HG03521 (cell line): ENCODE measurements at regions not wholly inside any gene's neighbourhood (a gene's known extent, or its start where the extent isn't known, plus 50 kb on each side); places are given as distances from the start of the nearest gene placed in this dataset.
A peak's percentile ranks its signal among the peaks of the same experiment; 100 is the strongest.

Experiments
- ATAC-seq: cut with Tn5 transposase; IDR thresholded peaks from one replicate; pipeline ENCODE4 v1.9.1; 2021; ENCODE audit warnings: mild to moderate bottlenecking, moderate library complexity; ENCODE audit not compliant: unreplicated experiment

GRCh38 chr6:44701637-44702101 lies 314.2 kb downstream of the CDC5L start:
- no peak for ATAC-seq

GRCh38 chr6:44702292-44702691 lies 314.8 kb downstream of the CDC5L start:
- no peak for ATAC-seq

GRCh38 chr6:44704240-44705150 lies 317.0 kb downstream of the CDC5L start:
- peak; percentile 57 for ATAC-seq

- ATAC-seq = no peak
Observed at GRCh38 chr6:44705596-44705995, 318.1 kb downstream of the CDC5L start.

GRCh38 chr6:44706011-44706410 lies 318.5 kb downstream of the CDC5L start:
- ATAC-seq = no peak

DNA sequence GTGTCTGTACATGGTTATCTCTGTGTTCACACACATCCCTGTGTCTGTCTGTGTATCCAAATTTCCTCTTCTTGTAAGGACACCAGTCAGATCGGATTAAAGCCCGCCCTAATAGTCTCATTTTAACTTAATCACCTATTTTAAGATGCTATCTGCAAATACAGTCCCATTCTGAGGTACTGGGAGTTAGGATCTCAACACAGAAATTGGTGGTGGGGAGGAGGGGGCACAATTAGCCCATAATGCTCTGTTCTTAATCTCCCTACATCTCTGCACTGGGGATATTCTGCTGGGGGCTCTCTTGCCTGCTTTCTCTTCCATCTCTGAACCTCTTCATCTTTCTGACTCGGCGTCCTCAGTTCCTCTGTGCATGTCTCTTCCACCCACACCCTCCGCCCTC lies 320.7 kb downstream of the CDC5L start:
- ATAC-seq = no peak

GRCh38 chr6:44712353-44713111 lies 325.0 kb downstream of the CDC5L start:
- no peak for ATAC-seq

GRCh38 chr6:44715188-44715587 lies 327.7 kb downstream of the CDC5L start:
- ATAC-seq = no peak

DNA sequence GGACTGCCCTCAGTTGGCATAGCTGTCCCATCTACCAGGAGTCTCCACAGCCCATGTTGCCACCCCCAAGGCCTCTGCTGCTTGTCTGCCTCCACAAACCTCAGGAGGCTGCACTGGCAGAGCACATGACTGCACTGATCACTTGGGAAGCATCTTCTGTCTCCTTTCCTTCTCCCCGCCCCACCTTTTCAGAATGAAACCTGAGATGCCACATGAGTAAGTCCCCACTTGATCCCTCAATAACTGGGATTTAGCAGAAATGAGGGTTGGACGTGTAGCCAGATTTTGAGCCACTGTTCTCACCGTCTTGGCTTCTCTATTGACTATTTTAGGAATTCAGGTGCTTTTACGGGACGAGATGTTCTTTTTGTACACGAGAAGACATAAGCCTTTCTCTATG lies 328.4 kb downstream of the CDC5L start:
- ATAC-seq = no peak

- no peak for ATAC-seq
Observed at GRCh38 chr6:44717431-44717830, 329.9 kb downstream of the CDC5L start.

DNA sequence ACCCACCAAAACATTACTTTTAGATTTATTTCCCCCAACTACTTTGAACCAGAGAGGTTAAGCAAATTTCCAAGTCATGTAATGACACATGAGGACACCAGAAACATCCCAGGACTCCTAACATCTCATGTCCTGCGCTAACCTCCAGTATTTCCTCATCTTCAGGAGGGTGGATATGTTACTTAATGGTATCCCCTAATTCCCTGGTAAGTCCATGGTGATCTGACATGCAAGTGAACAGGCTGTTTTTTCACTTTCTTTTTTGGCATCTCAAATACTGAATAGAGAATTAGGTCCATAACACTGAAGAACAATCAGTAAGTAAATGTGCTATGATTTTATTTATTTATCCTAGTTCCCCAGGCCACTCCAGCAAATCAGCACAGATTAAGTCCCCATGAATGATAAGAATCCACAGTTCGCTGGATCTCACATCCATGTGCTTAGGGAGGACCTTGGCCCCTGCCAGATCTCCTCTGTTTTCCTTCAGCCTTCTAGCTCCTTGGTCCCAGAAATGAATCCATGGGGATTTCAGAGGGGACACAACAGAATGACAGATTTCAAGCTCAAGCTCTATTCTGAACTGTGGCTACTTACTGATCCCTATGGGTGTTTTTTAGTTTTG lies 334.6 kb downstream of the CDC5L start:
- no peak for ATAC-seq

GRCh38 chr6:44722736-44723135 lies 335.2 kb downstream of the CDC5L start:
- no peak for ATAC-seq

DNA sequence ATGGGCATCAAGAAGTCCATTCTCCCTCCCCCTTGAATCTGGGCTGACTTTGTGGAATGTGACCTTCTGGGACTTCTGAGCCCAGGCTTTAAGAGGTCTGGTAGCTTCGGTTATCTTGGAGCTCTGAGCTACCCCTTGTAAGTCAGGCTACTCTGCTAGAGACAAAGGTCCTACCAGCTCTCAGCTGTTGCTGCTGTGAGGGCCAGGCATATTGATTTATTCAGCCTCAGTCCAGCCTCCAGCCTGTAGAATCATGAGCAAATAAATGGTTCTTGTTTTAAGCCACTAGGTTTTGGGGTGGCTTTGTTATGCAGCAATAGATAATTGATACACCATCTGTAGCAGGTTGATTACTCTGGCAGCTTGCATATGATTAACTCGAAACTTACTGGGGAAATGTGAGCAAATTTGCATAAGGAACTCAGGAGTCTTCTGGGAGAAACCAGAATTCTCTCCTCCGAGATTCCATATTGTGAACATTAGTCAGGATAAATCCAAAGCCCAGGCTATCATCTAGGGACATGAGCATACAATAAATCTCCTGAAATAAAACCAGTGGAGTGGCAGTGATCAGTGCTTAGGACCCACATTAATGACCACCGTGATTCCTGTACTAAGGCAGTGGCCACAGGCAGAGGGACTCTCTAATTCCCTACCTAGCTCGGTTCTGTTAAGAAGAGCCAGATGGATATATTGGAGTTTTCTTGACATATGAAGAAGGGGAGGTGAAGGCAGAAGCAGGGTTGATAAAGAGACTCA lies 336.1 kb downstream of the CDC5L start:
- ATAC-seq = no peak

DNA sequence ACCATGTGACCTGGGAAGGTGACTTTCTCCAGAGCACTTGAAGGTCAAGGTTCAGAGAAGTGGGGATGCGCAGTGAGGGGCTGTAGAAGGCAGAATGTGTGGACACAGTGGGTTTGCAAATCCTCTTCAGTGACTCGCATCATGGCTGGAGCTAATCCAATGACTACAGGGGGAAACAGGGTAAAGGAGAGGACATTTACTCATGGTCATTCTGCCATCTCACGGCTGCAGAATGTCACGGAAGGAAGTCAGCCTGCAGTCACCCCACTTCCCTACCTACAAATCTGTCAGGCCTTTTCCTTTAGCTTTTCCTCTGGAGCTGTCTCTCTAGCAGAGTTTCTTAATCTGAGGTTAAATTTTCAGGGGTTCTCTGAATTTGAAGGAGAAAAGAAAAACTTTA lies 337.6 kb downstream of the CDC5L start:
- no peak for ATAC-seq

DNA sequence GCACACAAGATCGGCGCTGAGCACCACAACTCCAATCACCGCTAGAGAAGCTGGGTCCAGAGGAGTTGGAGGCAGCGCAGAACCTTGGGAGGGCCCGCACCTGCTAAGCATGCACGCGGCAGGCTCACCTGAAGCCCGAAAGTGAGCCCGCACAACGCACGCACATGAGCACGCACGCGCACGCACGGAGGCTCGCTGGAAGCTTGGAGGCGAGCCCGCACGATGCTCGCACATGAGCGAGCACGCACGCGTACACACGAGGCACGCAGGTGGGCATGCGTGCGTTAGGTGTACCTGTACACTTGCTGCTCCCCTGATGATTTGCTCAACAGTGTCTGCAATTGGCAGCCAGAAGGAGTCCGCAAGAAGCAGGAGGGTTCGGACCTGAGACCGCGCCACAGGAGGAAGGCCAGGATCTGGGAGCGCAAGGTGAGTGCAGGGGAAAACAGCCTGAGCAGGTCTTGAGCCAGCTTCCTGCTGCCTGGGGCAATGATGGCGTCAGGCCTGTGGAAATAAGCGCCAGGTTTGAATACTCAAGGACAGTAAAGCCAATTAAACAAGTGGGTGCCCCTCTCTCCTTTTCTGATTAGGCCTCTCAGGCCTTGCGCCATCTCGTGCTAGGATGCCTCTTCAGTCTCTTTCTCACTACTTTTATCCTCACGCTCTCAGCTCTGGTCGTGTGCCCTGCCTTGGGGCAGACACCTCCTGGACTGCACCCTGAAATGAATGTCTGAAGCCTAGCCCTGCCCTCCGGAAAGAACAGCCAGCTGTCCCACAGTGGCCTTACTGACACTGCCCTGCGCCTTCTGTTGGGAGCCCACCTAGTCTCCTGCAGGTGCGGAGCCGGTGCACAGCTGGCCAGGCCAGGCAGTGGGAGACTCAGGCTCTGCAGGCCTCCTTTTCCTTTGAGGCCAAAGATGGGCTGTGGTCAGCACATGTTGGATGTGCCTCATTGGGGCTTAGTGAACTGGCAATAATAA lies 340.4 kb downstream of the CDC5L start:
- no peak for ATAC-seq

- ATAC-seq = no peak
Observed at GRCh38 chr6:44730771-44731391, 343.4 kb downstream of the CDC5L start.

DNA sequence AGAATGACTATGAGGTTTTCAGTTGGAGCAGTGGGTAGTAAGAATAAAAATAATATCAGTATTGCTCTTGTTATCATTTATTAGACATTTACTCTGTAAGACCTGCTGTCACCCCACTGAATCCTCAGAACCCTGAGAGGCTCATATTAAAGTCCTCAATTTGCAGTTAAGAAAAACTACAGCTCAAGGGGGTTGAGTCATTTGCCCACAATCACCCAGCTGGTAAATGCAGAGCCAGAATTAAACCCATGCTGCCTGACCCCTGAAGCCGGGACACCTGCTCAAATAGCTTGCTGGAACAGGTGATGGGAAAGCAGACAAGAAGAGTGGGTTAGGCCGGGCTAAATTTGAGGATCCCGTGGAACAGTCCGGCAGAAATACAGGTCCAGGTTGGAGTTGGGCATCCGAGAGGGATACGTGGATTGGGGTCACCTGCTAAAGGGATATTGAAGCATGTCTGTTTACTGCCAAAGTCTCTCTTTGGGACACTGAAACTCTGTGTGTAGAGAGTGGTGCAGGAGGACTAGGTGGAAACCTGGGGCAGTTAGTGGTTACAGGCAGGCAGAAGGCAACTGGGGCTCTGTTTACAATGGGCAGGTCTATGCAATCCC lies 344.1 kb downstream of the CDC5L start:
- no peak for ATAC-seq

DNA sequence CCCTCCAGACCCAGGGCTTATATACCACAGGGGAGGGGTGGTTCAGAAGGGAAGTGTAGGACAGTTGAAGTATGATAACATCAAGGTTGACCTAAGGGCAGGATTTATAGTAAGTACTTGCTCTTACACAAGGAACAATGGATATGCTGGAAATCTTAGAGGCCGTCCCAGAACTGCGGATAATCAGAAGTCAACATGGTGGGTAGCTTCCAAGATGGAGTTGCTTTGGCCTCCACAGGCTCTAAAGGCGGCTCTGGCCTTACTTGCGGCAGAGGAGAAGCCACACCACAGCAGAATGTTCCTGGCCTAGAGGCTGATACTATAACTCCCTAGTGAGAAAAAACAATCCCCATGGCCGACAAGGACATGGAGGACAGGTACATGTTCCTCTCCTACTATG lies 344.7 kb downstream of the CDC5L start:
- ATAC-seq = no peak

DNA sequence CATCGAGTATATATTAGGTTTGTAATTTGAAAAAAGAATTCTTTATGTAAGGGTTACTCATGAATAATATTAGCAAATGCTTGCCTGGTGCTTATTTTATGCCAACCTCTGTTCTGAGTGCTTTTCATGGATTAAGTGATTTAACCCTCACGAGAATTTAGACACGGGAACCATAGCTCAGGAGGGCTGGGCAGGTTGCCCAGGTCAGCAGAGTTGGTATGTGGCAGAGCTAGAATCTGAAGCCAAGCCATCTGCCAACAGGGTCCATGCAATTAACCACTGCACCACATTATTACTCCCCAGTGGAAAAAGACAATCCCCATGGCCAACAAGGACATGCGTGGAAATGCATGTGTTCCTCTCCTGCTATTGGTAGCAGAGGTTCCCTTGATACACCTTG lies 345.6 kb downstream of the CDC5L start:
- no peak for ATAC-seq
